GM12892 (cell line): ENCODE measurements at regions not wholly inside any gene's neighbourhood (a gene's known extent, or its start where the extent isn't known, plus 50 kb on each side); places are given as distances from the start of the nearest gene placed in this dataset.

Experiments
- POLR2A ChIP-seq: IDR thresholded peaks from 2 replicates; pipeline ENCODE4 v1.6.1; 2011; ENCODE audit warnings: low read depth, low read length, control low read depth
- POLR2AphosphoS5 ChIP-seq: IDR thresholded peaks from 2 replicates; pipeline ENCODE4 v1.6.1; 2011; ENCODE audit warnings: low read depth, low read length, control low read depth
- TAF1 ChIP-seq: IDR thresholded peaks from 2 replicates; pipeline ENCODE4 v1.6.1; 2011; ENCODE audit warnings: low read depth, mild to moderate bottlenecking, control low read depth, low read length, borderline replicate concordance

DNA sequence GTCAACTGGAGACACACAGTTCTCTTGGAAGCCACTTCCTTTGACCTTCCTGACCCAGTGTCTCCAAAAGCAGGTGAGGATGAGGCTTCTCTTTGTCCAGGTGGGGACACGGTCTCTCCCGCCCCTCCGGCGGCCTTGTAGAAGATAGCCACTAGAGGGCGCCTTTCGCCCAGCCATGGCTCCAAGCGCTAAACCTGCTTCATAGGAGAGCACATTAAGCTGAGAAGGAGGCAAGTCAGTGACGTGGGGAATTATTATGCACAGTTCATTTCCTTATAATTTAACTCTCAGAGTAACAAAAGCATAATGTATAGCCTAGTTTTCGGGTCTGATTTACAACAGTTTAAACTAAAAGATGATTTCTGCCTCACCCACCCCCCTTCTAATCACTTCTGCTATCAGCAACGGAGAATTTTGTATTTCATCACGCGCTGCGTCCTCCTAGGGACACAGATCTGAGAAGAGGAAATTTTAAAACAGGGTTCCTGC is 208.7 kb downstream of the ICOS start:
- TF ChIP-seq POLR2A (no peak), POLR2AphosphoS5 (no peak), TAF1 (no peak)
